NCI-H510A treated with DMSO at 0.1 percent for 48 hours (cell line): ENCODE measurements at regions not wholly inside any gene's neighbourhood (a gene's known extent, or its start where the extent isn't known, plus 50 kb on each side); places are given as distances from the start of the nearest gene placed in this dataset.

ENCODE experiments used
- DNase-seq: peaks from one replicate; lab custom pipeline; 2025; lab: John Stamatoyannopoulos, UW

- no peak for DNase-seq
These were observed 111.9 kb upstream of the CALN1 start for GRCh38 chr7:72524037-72524436.

- DNase-seq, result no peak
These were observed 92.0 kb upstream of the CALN1 start for GRCh38 chr7:72504061-72504706.

GRCh38 chr7:72503644-72504043 lies 91.5 kb upstream of the CALN1 start:
- DNase-seq, result no peak

GRCh38 chr7:72494807-72495206 lies 82.7 kb upstream of the CALN1 start:
- no peak for DNase-seq

- DNase-seq, result peak; percentile 9
These were observed 81.9 kb upstream of the CALN1 start for GRCh38 chr7:72493850-72494661.

- DNase-seq, result no peak
These were observed 80.4 kb upstream of the CALN1 start for GRCh38 chr7:72492461-72493065.

GRCh38 chr7:72490301-72490700 lies 78.2 kb upstream of the CALN1 start:
- DNase-seq, result no peak

- DNase-seq, result no peak
These were observed 69.8 kb upstream of the CALN1 start for GRCh38 chr7:72481934-72482333.

- no peak for DNase-seq
These were observed 64.6 kb upstream of the CALN1 start for GRCh38 chr7:72476608-72477305.

GRCh38 chr7:72467237-72467636 lies 55.1 kb upstream of the CALN1 start:
- DNase-seq, result no peak

- no peak for DNase-seq
These were observed 54.7 kb upstream of the CALN1 start for GRCh38 chr7:72466797-72467196.

- no peak for DNase-seq
These were observed 53.4 kb upstream of the CALN1 start for GRCh38 chr7:72465521-72465920.

GRCh38 chr7:72462311-72462710 lies 50.2 kb upstream of the CALN1 start:
- no peak for DNase-seq
